Testis (tissue), 2 donors: ENCODE measurements at regions not wholly inside any gene's neighbourhood (a gene's known extent, or its start where the extent isn't known, plus 50 kb on each side); places are given as distances from the start of the nearest gene placed in this dataset.

Experiments
- CTCF ChIP-seq, 3 experiments: fragments of 450-650 bp in 2 of 3; fragments of 200-600 bp in 1 of 3; sonication (generic) in 1 of 3; IDR thresholded peaks; one replicate each; pipeline ENCODE4 v1.5.1; 2016 to 2019; ENCODE audit warnings: antibody characterized with exemption in 3 of 3, mild to moderate bottlenecking in 2 of 3, moderate library complexity in 1 of 3
- POLR2A ChIP-seq: fragments of 450-650 bp; IDR thresholded peaks from one replicate; pipeline ENCODE4 v1.6.1; 2017; ENCODE audit warnings: antibody characterized with exemption, mild to moderate bottlenecking, moderate library complexity

GRCh38 chr2:204299766-204300165 is 245.5 kb upstream of the PARD3B start:
- TF ChIP-seq CTCF (IDR thresholded peaks at IDR 0.05) (no peak), POLR2A (no peak)
